GM12872 (cell line): ENCODE measurements at regions not wholly inside any gene's neighbourhood (a gene's known extent, or its start where the extent isn't known, plus 50 kb on each side); places are given as distances from the start of the nearest gene placed in this dataset.

Experiments
- TF ChIP-seq, protein P1 (sequence below): IDR thresholded peaks from 3 replicates; pipeline ENCODE4 v1.5.1; 2011; ENCODE audit warnings: low read depth, mild to moderate bottlenecking, low read length, moderate library complexity; ENCODE audit not compliant: insufficient read depth

DNA sequence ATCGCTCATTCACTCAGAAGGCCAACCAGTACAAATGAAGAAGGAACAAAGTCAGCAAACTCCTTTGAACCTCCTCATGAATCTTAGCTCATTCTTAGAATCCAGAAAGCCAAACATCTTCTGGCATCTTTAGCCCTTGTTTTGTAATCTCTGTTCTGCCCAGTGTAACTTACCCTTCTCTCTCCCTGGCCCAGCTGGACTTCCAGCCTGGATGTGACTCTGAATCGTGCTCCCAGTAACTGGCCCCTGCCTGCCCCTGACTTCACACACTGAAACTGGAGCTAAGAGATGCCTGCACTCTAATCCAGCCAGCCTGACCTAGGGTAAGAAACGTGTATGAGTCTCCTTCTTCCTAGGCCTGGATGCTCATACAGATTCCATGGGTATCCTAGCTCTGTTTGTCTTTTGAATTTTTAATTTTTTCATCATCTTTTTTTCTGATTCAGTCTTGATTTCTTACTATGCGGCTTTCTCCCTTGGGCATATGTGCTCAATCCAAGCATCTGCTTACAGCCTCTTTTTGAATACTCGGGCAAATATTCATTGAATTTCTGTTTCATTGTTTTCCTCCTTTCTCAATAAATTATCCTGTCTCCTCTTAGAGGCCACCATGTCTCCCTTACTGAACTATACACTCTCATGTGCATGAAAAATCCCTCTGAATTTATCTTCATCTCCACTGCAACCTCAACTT lies 845.6 kb upstream of the AUTS2 start:
- TF ChIP-seq, protein P1, sequence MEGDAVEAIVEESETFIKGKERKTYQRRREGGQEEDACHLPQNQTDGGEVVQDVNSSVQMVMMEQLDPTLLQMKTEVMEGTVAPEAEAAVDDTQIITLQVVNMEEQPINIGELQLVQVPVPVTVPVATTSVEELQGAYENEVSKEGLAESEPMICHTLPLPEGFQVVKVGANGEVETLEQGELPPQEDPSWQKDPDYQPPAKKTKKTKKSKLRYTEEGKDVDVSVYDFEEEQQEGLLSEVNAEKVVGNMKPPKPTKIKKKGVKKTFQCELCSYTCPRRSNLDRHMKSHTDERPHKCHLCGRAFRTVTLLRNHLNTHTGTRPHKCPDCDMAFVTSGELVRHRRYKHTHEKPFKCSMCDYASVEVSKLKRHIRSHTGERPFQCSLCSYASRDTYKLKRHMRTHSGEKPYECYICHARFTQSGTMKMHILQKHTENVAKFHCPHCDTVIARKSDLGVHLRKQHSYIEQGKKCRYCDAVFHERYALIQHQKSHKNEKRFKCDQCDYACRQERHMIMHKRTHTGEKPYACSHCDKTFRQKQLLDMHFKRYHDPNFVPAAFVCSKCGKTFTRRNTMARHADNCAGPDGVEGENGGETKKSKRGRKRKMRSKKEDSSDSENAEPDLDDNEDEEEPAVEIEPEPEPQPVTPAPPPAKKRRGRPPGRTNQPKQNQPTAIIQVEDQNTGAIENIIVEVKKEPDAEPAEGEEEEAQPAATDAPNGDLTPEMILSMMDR = no peak

DNA sequence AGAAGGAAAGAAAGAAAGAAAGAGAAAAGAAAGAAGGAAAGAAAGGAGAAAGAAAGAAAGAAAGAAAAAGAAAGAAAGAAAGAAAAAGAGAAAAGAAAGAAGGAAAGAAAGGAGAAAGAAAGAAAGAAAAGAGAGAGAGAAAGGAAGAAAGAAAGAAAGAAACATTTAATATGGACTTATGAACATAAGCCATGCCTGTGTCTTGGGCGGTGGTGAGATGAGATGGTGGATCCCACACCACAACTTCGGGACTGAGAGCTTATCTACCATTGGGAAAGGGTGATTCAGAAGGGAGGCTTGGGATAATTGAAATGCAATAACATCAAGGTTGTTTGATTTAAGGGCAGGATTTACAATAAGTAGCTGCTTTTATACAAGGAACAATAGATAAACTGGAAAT lies 843.9 kb upstream of the AUTS2 start:
- TF ChIP-seq, protein P1 = no peak

DNA sequence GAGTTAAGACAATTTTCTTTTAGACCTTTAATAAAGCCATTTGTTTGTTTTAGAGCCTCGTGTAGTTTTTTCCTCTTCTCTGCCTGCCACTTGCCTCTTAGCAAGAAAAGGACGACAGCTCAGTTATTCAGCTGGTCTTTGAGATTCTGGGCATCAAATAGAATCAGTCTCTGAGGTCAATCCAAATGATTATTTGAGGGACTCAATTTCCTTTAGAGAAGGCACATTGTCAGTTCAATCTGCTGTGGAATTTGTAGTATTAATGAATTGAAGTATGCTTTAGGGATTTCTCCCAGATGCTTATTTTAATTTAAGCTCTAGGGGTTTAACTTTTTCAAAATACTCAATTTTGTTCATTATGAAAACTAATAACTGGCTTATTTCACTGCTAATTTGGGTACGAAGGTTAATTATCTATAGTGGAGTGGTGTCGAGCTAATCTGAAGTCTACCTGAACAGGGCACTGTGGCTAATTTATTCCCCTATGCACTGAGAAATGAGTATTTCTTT lies 841.2 kb upstream of the AUTS2 start:
- TF ChIP-seq, protein P1 = no peak

DNA sequence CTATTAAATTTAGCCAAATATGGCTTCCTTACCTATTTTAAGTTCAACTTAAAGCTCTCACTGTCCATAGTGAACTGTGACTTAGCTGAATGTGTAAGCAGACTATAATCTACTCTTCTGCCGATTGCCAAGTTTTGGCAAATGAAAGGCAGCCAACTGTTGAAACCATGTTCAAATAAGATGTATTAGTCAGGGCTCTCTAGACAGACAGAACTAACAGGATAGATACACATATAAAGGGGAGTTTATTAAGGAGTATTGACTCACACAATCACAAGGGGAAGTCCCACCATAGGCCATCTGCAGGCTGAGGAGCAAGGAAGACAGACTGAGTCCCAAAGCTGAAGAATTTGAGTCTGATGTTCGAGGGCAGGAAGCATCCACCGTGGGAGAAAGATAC lies 837.7 kb upstream of the AUTS2 start:
- TF ChIP-seq, protein P1 = no peak

DNA sequence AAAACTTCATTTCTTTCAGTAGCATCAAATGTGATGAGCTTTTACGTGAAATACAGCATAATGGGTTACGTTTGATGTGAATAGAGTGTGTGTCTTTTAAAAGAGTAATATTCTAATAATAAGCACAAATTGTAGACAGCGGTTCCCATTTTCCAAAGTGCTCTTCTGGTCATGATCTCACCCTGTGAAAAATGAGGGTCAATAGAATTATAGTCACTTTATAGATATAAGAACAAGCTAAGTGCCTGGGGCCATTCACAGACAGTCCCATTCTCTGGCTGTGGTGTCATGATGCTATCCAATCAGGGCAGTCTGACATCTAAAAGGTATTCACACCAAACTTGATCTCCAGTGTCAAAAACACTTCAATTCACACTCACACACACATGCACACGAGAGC lies 830.8 kb upstream of the AUTS2 start:
- TF ChIP-seq, protein P1 = no peak

DNA sequence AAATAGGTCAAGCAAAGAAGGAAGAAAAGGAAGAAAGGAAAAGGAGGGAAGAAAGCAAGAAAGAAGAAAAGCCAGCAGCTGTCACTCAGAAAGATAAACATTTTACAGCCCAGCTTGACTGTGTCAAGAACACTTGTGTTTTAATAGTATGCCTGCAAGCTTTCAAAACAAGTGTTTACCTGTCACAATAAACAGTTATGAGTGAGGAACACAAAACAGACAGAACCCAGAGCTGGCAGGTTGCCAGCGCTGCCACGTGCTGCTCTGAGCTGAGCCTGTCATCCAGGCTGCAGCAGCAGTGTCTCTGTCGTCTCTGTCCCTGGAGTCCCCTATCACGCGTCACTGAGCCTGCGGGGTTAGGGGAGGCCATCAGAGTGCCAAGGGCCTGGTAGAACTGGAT lies 827.6 kb upstream of the AUTS2 start:
- TF ChIP-seq, protein P1 = no peak

DNA sequence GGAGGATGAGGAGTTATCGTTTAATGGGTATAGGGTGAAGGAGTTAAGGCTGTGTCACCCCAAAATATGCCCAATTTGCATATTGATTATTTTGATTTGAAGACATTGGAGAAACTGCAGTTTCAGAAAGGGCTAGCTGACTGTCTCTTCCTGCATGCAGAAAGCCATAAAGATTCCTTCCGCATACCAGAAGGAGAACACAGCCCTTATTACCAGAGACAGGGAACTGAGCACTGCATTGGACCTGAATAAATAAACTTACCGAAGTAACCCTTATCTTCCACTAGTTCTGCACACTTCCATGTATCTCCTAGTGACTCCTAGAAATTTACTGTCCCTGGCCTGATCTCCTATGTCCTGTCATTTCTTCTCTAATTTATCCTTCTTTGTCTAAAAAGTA lies 821.9 kb upstream of the AUTS2 start:
- TF ChIP-seq, protein P1 = no peak
